ENCODE measurements at regions not wholly inside any gene's neighbourhood (a gene's known extent, or its start where the extent isn't known, plus 50 kb on each side); places are given as distances from the start of the nearest gene placed in this dataset.

DNA sequence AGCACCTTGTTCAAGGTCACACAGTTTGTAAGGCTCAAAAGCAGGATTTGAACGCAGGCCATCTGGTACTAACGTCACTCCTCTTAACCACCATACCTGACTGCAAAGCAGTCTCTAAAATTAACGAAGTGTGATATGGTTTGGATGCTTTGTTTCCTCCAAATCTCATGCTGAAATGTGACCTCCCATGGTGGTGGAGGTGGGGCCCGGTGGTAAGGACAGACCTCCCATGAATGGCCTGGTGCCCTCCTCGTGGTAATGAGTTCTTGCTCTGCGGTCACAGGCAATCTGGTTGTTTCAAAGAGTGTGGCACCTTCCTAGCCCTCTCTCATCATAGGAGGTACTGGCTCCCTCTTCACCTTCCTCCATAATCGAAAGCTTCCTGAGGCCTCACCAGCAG, 102.2 kb upstream of the BCL2L14 start:
- no peak for DNase-seq (ENCODE audit: low read depth, low spot score)
- H3K9me3 Mint-ChIP-seq, result no peaks in the 10 kb centered on the region
- H3K4me3 Mint-ChIP-seq, result no peak overlapping the region
- H3K4me1 Mint-ChIP-seq, result peaks cover 11% of the 10 kb centered on the region
- TF ChIP-seq, protein P1, sequence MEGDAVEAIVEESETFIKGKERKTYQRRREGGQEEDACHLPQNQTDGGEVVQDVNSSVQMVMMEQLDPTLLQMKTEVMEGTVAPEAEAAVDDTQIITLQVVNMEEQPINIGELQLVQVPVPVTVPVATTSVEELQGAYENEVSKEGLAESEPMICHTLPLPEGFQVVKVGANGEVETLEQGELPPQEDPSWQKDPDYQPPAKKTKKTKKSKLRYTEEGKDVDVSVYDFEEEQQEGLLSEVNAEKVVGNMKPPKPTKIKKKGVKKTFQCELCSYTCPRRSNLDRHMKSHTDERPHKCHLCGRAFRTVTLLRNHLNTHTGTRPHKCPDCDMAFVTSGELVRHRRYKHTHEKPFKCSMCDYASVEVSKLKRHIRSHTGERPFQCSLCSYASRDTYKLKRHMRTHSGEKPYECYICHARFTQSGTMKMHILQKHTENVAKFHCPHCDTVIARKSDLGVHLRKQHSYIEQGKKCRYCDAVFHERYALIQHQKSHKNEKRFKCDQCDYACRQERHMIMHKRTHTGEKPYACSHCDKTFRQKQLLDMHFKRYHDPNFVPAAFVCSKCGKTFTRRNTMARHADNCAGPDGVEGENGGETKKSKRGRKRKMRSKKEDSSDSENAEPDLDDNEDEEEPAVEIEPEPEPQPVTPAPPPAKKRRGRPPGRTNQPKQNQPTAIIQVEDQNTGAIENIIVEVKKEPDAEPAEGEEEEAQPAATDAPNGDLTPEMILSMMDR (conservative IDR thresholded peaks at IDR 0.05), result no peak
- no peaks in the 10 kb centered on the region for H3K36me3 Mint-ChIP-seq (ENCODE audit: low read depth)
- H3K27me3 Mint-ChIP-seq (ENCODE audit: low read depth), result no peaks in the 10 kb centered on the region
- no peak overlapping the region for H3K27ac Mint-ChIP-seq (ENCODE audit: unreplicated experiment)

DNA sequence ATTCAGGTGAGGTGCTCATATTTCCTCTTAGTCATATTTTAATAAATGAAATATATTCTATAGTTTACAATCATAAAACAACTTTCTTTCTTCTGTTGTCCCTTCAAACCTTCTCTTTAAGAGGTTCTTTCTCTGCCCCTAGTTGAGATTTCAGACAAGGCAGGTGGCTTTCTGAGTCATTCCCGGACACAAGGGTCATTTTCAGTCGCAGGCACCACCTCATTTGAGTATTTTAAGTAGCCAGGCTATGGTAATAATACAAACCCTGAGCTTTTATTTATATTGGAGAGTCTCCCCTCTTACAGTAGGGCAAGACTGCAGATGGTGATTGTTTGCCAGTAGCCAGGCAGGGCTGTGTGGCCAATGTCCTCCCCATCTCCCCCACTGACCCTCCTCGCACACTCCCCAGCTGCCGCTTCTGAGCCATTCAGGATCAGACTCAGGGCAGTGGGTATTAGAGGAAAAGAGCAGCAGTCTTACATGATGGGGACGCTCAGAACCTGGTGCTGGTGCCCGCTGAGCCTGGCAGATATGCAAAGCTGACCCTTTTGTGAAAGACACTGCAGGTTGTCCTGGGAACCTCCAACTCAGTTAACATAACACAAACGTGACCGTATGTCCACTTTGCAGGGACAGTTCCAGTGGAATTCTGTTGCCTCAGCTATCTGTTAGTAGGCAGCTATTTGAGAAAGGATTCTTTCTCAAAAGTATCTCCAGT, 101.1 kb upstream of the BCL2L14 start:
- TF ChIP-seq, protein P1 (conservative IDR thresholded peaks at IDR 0.05), result no peak
- H3K27ac Mint-ChIP-seq (ENCODE audit: unreplicated experiment), result no peak overlapping the region

DNA sequence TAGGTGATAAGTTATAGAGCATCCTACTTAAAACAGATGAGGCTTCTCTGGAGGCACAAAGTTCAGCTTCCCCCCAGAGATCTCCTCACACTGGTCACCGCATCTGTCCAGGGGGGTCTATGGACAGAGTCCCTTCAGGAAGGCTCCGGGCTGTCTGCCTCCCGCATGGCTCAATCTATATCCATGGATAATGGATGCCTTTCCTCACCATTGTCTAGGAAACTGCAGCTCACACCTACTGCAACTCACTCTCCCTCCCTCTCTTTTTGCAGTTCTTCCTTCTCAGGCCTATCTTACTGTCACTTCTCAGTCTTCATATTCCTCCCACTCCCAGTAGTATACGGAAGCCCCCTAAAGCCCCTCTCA, 100.6 kb upstream of the BCL2L14 start:
- Mint-ChIP-seq H3K36me3 (ENCODE audit: low read depth) (no peaks in the 10 kb centered on the region), H3K27me3 (ENCODE audit: low read depth) (no peaks in the 10 kb centered on the region), H3K27ac (ENCODE audit: unreplicated experiment) (no peak overlapping the region), H3K4me1 (peaks cover 15% of the 10 kb centered on the region), H3K4me3 (no peak overlapping the region), H3K9me3 (no peaks in the 10 kb centered on the region)
- no peak for DNase-seq (ENCODE audit: low read depth, low spot score)
- TF ChIP-seq, protein P1 (conservative IDR thresholded peaks at IDR 0.05), result no peak

More for the DNA sequence above, 101.1 kb upstream of the BCL2L14 start:
- H3K4me1 Mint-ChIP-seq, result peaks cover 15% of the 10 kb centered on the region
- H3K9me3 Mint-ChIP-seq, result no peaks in the 10 kb centered on the region
- DNase-seq (ENCODE audit: low read depth, low spot score), result no peak
- H3K4me3 Mint-ChIP-seq, result no peak overlapping the region
- no peaks in the 10 kb centered on the region for H3K27me3 Mint-ChIP-seq (ENCODE audit: low read depth)
- no peaks in the 10 kb centered on the region for H3K36me3 Mint-ChIP-seq (ENCODE audit: low read depth)

DNA sequence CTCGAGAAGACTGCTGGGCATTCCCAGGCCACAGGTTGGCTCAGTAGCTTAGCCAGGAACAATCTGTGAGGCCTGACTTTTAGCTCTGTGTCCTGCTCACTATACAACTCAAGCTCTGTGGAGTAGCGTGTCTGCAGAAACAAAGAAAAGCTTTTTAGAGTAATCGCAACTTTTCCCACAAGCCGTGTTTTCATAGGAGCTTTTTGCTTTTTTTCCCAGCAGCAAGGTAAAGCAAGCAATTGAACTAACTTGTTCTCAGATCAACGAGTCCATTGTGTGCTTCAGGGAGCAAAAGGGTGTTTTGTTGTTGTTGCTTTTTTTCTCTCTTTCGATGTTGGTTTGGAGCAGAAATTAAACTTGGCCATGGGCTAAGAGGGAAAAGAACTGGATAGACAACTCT, 97.3 kb upstream of the BCL2L14 start:
- no peak overlapping the region for H3K27ac Mint-ChIP-seq (ENCODE audit: unreplicated experiment)
- TF ChIP-seq, protein P1 (conservative IDR thresholded peaks at IDR 0.05), result no peak
- DNase-seq (ENCODE audit: low read depth, low spot score), result no peak
- no peaks in the 10 kb centered on the region for H3K36me3 Mint-ChIP-seq (ENCODE audit: low read depth)
- H3K27me3 Mint-ChIP-seq (ENCODE audit: low read depth), result no peaks in the 10 kb centered on the region
- no peaks in the 10 kb centered on the region for H3K9me3 Mint-ChIP-seq
- H3K4me3 Mint-ChIP-seq, result no peak overlapping the region
- H3K4me1 Mint-ChIP-seq, result peaks cover 15% of the 10 kb centered on the region

DNA sequence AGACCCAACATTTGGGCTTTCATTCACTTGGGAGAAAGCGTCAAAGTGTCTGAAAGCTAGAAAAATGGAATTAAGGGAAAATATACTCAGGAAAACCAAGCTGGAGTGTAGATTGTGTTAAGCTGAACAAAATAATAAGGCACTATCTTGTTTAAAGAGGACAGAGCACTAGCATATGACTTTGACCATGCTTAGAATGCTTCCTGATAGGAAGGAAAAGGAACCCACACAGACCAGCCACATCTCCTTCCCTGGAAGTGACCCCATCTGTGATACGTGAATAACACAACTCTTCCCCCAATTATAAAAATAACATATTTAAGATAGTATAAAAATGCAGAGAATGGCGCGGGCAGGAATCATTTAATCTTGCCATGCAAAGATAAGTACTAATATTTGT, 94.7 kb upstream of the BCL2L14 start:
- H3K36me3 Mint-ChIP-seq (ENCODE audit: low read depth), result no peaks in the 10 kb centered on the region
- no peaks in the 10 kb centered on the region for H3K27me3 Mint-ChIP-seq (ENCODE audit: low read depth)
- H3K9me3 Mint-ChIP-seq, result no peaks in the 10 kb centered on the region
- peaks cover 11% of the 10 kb centered on the region for H3K4me1 Mint-ChIP-seq
- H3K27ac Mint-ChIP-seq (ENCODE audit: unreplicated experiment), result no peak overlapping the region
- DNase-seq (ENCODE audit: low read depth, low spot score), result no peak
- TF ChIP-seq, protein P1 (conservative IDR thresholded peaks at IDR 0.05), result no peak
- H3K4me3 Mint-ChIP-seq, result no peak overlapping the region

Measured in neural crest cell (in vitro differentiated cells).